ENCODE measurements at regions not wholly inside any gene's neighbourhood (a gene's known extent, or its start where the extent isn't known, plus 50 kb on each side); places are given as distances from the start of the nearest gene placed in this dataset.

GRCh38 chr5:27191786-27192510, 153.6 kb upstream of the CDH9 start:
- Mint-ChIP-seq H3K4me1 (ENCODE audit: low read depth) (no peaks in the 10 kb centered on the region), H3K27me3 (no peaks in the 10 kb centered on the region), H3K9me3 (peaks cover 16% of the 10 kb centered on the region), H3K36me3 (ENCODE audit: low read depth) (no peaks in the 10 kb centered on the region), H3K4me3 (no peak overlapping the region), H3K27ac (no peak overlapping the region)
- CTCF ChIA-PET = no interaction called here
- ATAC-seq (no peak), DNase-seq (no peak)
- intact Hi-C loops (cut with micrococcal nuclease) = no loop called here
- TF ChIP-seq CTCF (IDR thresholded peaks at IDR 0.05) = no peak
- POLR2A ChIA-PET = no interaction called here

GRCh38 chr5:27172693-27173092, 134.3 kb upstream of the CDH9 start:
- Mint-ChIP-seq H3K4me1 (ENCODE audit: low read depth) (no peaks in the 10 kb centered on the region), H3K27ac (no peak overlapping the region), H3K36me3 (ENCODE audit: low read depth) (no peaks in the 10 kb centered on the region), H3K4me3 (no peak overlapping the region), H3K27me3 (no peaks in the 10 kb centered on the region), H3K9me3 (peaks cover 8% of the 10 kb centered on the region)
- TF ChIP-seq CTCF (IDR thresholded peaks at IDR 0.05) = no peak
- ChIA-PET CTCF (no interaction called here), POLR2A (no interaction called here)
- ATAC-seq (no peak), DNase-seq (no peak)
- intact Hi-C loops (cut with micrococcal nuclease) = no loop called here

GRCh38 chr5:27171761-27172261, 133.4 kb upstream of the CDH9 start:
- CTCF ChIA-PET = no interaction called here

GRCh38 chr5:27158775-27159174, 120.4 kb upstream of the CDH9 start:
- Mint-ChIP-seq H3K27me3 (no peaks in the 10 kb centered on the region), H3K4me3 (no peak overlapping the region), H3K9me3 (peaks cover 21% of the 10 kb centered on the region), H3K4me1 (ENCODE audit: low read depth) (no peaks in the 10 kb centered on the region), H3K36me3 (ENCODE audit: low read depth) (no peaks in the 10 kb centered on the region), H3K27ac (no peak overlapping the region)
- no peak for TF ChIP-seq CTCF (IDR thresholded peaks at IDR 0.05)
- ATAC-seq (no peak), DNase-seq (no peak)
- POLR2A ChIA-PET = no interaction called here
- intact Hi-C loops (cut with micrococcal nuclease) = no loop called here
- CTCF ChIA-PET = no interaction called here

More at GRCh38 chr5:27171761-27172261, 133.4 kb upstream of the CDH9 start:
- Mint-ChIP-seq H3K4me3 (no peak overlapping the region), H3K27ac (no peak overlapping the region), H3K36me3 (ENCODE audit: low read depth) (no peaks in the 10 kb centered on the region), H3K9me3 (peaks cover 9% of the 10 kb centered on the region), H3K4me1 (ENCODE audit: low read depth) (no peaks in the 10 kb centered on the region), H3K27me3 (no peaks in the 10 kb centered on the region)
- no peak for ATAC-seq
- intact Hi-C loops (cut with micrococcal nuclease) = no loop called here
- DNase-seq = no peak
- POLR2A ChIA-PET = no interaction called here
- no peak for TF ChIP-seq CTCF (IDR thresholded peaks at IDR 0.05)

- TF ChIP-seq CTCF (IDR thresholded peaks at IDR 0.05) = no peak
- CTCF ChIA-PET = no interaction called here
Measured at GRCh38 chr5:27158171-27158570, 119.8 kb upstream of the CDH9 start.

More at GRCh38 chr5:27158171-27158570, 119.8 kb upstream of the CDH9 start:
- no peaks in the 10 kb centered on the region for H3K4me1 Mint-ChIP-seq (ENCODE audit: low read depth)
- no peaks in the 10 kb centered on the region for H3K36me3 Mint-ChIP-seq (ENCODE audit: low read depth)
- H3K9me3 Mint-ChIP-seq = peaks cover 21% of the 10 kb centered on the region
- H3K4me3 Mint-ChIP-seq = no peak overlapping the region
- intact Hi-C loops (cut with micrococcal nuclease) = no loop called here
- no peak for ATAC-seq
- POLR2A ChIA-PET = no interaction called here
- no peak for DNase-seq
- no peak overlapping the region for H3K27ac Mint-ChIP-seq
- no peaks in the 10 kb centered on the region for H3K27me3 Mint-ChIP-seq
